Body of pancreas (tissue), 4 donors: ENCODE measurements at regions not wholly inside any gene's neighbourhood (a gene's known extent, or its start where the extent isn't known, plus 50 kb on each side); places are given as distances from the start of the nearest gene placed in this dataset.

Source experiments
- CTCF ChIP-seq, 7 experiments: fragments of 450-650 bp in 4 of 7; fragments of 200-600 bp in 3 of 7; sonication (generic) in 3 of 7; IDR thresholded peaks; one replicate each; pipeline ENCODE4 v1.5.1; 2016 to 2019; ENCODE audit warnings: antibody characterized with exemption in 7 of 7
- POLR2A ChIP-seq, 3 donors: fragments of 450-650 bp; IDR thresholded peaks; one replicate each; pipeline ENCODE4 v1.6.1; 2016; ENCODE audit warnings: antibody characterized with exemption in 3 of 3, mild to moderate bottlenecking in 2 of 3

- TF ChIP-seq POLR2A (IDR thresholded peaks at IDR 0.05) (no peak), CTCF (IDR thresholded peaks at IDR 0.05) (no peak)
Observed at GRCh38 chr3:175885231-175885766, 1026.2 kb downstream of the NAALADL2 start.
